ENCODE measurements at regions not wholly inside any gene's neighbourhood (a gene's known extent, or its start where the extent isn't known, plus 50 kb on each side); places are given as distances from the start of the nearest gene placed in this dataset.

DNA sequence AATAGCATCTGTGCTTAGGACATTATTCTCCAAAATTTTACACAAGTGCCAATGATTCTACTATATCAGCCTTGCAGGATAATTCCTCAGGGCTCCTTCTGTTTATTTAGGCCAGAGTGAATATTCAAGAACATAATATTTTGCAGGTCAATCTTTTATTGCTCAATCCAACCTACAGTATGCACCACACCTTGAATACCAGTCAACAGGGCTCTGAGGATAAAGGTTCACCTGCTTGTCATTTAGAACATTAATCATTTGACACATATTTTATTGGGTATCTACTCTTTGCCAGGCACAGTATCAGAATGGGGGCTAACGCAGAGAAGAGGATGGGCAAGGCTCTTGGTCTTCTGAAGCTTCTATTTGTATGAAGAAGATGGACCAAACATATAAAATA is 66.2 kb upstream of the SHISA3 start:
- Histone ChIP-seq H2AFZ (ENCODE audit: low read length) (no peak overlapping the region), H3K9me3 (ENCODE audit: insufficient read depth, low read depth, low read length) (no peaks in the 10 kb centered on the region), H4K20me1 (ENCODE audit: insufficient read depth, low read length, poor library complexity, severe bottlenecking) (no peaks in the 10 kb centered on the region), H3K9ac (ENCODE audit: low read depth, low read length, poor library complexity, severe bottlenecking) (no peak overlapping the region), H3K79me2 (ENCODE audit: insufficient read depth, low read length) (no peaks in the 10 kb centered on the region), H3K4me1 (ENCODE audit: insufficient read depth, low read length, poor library complexity, severe bottlenecking) (no peaks in the 10 kb centered on the region), H3K27me3 (ENCODE audit: insufficient read depth, low read length, poor library complexity, severe bottlenecking) (no peaks in the 10 kb centered on the region), H3K4me2 (ENCODE audit: low read depth, low read length, poor library complexity, severe bottlenecking) (no peak overlapping the region), H3K9me2 (replicated peaks; ENCODE audit: low read depth, low read length) (no peaks in the 10 kb centered on the region), H3F3A (ENCODE audit: low read depth) (no peaks in the 10 kb centered on the region), H3K36me3 (ENCODE audit: insufficient read depth, low read length) (no peaks in the 10 kb centered on the region), H3K4me3 (ENCODE audit: low read length, poor library complexity, severe bottlenecking) (no peak overlapping the region)
- TF ChIP-seq EZH2phosphoT487 (IDR thresholded peaks at IDR 0.05; ENCODE audit: borderline replicate concordance): no peak
- no peak for TF ChIP-seq CTCF (conservative IDR thresholded peaks at IDR 0.05; ENCODE audit: low read length)

- Histone ChIP-seq H3K9me3 (ENCODE audit: insufficient read depth, low read depth, low read length) (no peaks in the 10 kb centered on the region), H3K4me3 (ENCODE audit: low read length, poor library complexity, severe bottlenecking) (no peak overlapping the region), H3K9me2 (replicated peaks; ENCODE audit: low read depth, low read length) (no peaks in the 10 kb centered on the region), H3K9ac (ENCODE audit: low read depth, low read length, poor library complexity, severe bottlenecking) (no peak overlapping the region), H3K27me3 (ENCODE audit: insufficient read depth, low read length, poor library complexity, severe bottlenecking) (no peaks in the 10 kb centered on the region), H3K79me2 (ENCODE audit: insufficient read depth, low read length) (no peaks in the 10 kb centered on the region), H3K4me2 (ENCODE audit: low read depth, low read length, poor library complexity, severe bottlenecking) (no peak overlapping the region), H2AFZ (ENCODE audit: low read length) (no peak overlapping the region), H4K20me1 (ENCODE audit: insufficient read depth, low read length, poor library complexity, severe bottlenecking) (no peaks in the 10 kb centered on the region), H3K36me3 (ENCODE audit: insufficient read depth, low read length) (no peaks in the 10 kb centered on the region), H3K4me1 (ENCODE audit: insufficient read depth, low read length, poor library complexity, severe bottlenecking) (no peaks in the 10 kb centered on the region), H3F3A (ENCODE audit: low read depth) (no peaks in the 10 kb centered on the region)
- TF ChIP-seq CTCF (conservative IDR thresholded peaks at IDR 0.05; ENCODE audit: low read length) (no peak), EZH2phosphoT487 (IDR thresholded peaks at IDR 0.05; ENCODE audit: borderline replicate concordance) (no peak)
These were observed 65.3 kb upstream of the SHISA3 start for GRCh38 chr4:42331914-42332368.

DNA sequence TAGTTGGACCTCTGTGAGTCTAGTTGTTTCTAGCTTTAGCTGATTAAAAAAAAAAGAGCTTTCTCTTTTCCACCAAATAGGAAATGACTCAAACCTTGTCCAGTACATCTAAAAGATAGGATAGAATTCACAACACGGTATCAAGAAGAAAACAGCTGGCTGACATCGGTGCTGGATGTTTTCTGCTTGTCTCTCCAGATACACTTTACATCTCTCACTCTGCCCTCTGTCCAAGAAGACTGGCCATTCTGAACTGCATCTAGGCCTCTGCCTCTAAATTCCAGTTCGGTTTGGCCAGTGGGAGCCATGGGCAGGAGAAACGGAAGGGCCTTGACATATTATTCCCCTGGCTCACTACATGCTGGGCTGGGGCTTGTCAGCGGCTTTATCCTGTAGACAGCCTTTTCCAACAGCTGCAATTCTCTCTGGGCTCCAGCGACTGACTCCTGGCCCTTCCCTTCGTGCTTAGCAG is 57.3 kb upstream of the SHISA3 start:
- no peak overlapping the region for H2AFZ ChIP-seq (ENCODE audit: low read length)
- no peak for TF ChIP-seq EZH2phosphoT487 (IDR thresholded peaks at IDR 0.05; ENCODE audit: borderline replicate concordance)
- TF ChIP-seq CTCF (conservative IDR thresholded peaks at IDR 0.05; ENCODE audit: low read length): no peak
- H3K36me3 ChIP-seq (ENCODE audit: insufficient read depth, low read length): no peaks in the 10 kb centered on the region
- H4K20me1 ChIP-seq (ENCODE audit: insufficient read depth, low read length, poor library complexity, severe bottlenecking): no peaks in the 10 kb centered on the region
- no peaks in the 10 kb centered on the region for H3K9me3 ChIP-seq (ENCODE audit: insufficient read depth, low read depth, low read length)
- H3K4me3 ChIP-seq (ENCODE audit: low read length, poor library complexity, severe bottlenecking): no peak overlapping the region
- H3K27me3 ChIP-seq (ENCODE audit: insufficient read depth, low read length, poor library complexity, severe bottlenecking): no peaks in the 10 kb centered on the region
- no peaks in the 10 kb centered on the region for H3K4me1 ChIP-seq (ENCODE audit: insufficient read depth, low read length, poor library complexity, severe bottlenecking)
- no peaks in the 10 kb centered on the region for H3K79me2 ChIP-seq (ENCODE audit: insufficient read depth, low read length)
- H3K4me2 ChIP-seq (ENCODE audit: low read depth, low read length, poor library complexity, severe bottlenecking): no peak overlapping the region
- no peaks in the 10 kb centered on the region for H3F3A ChIP-seq (ENCODE audit: low read depth)
- H3K9me2 ChIP-seq (replicated peaks; ENCODE audit: low read depth, low read length): no peaks in the 10 kb centered on the region
- no peak overlapping the region for H3K9ac ChIP-seq (ENCODE audit: low read depth, low read length, poor library complexity, severe bottlenecking)
